RKO (cell line): ENCODE measurements at regions not wholly inside any gene's neighbourhood (a gene's known extent, or its start where the extent isn't known, plus 50 kb on each side); places are given as distances from the start of the nearest gene placed in this dataset.

Experiments used
- DNase-seq: peaks from one replicate; pipeline ENCODE4 v3.0.0-alpha.2; 2016; ENCODE audit warnings: low spot score

DNA sequence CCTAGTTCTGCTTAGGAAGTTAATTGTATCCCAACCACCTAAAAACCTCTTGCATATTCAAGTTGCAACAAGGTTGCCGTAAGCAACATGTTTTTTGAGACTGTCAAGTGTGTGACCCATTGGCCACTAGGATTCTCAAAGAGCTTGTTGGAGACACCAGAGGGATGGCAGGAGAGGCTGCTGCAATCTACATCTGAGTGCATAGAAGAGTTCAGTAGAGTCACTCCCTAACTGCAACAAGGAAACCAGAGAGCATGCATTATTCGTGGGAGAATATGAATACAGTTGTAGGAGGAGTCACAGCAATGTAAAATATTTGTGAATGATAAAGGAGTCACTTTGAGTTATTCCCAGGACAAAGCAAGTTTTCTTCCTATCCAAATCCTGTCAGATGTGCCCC is 538.6 kb downstream of the TNS3 start:
- no peak for DNase-seq

DNA sequence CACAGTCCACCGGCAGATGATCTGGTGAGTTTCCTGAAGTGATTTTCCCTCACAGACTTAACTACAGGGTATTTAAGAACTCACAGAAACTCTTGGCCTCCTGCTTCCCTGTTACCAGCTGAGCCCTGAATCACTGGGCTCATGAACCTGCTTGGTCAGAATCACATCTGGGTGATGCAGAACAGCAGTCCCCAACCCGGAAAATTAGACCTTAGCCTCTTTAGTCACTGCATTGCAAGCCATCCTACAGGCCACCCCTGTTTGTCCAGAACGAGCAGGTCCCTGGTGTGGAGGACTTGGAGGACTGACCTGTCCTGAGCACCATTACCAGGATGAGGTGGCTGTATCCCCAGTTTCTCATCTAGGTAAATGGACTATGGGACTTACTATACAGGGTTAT is 539.2 kb downstream of the TNS3 start:
- DNase-seq = no peak

DNA sequence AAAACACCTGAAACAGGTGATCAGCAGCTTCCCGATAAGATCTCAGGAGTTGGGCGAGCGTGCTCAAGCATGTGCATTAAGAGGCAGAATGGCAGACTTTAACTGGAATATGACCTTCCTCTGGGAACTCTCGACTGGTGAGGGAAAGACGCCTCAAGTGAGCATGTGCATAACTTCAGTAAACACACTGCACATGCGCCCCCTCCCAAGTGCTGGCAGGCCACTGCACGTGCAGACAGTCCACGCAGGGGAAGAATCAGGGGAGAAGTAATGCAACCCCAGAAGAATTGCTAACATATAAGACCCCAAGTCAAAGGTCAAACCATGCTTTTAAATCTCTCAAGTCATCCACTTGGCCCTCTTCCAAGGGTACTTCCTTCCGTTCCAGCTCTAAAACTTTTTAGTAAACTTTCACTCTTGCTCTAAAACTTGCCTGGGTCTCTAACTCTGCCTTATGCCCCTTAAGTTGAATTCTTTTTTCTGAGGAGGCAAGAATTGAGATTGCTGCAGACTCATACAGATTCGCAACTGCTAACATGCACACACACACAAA is 541.0 kb downstream of the TNS3 start:
- no peak for DNase-seq

DNA sequence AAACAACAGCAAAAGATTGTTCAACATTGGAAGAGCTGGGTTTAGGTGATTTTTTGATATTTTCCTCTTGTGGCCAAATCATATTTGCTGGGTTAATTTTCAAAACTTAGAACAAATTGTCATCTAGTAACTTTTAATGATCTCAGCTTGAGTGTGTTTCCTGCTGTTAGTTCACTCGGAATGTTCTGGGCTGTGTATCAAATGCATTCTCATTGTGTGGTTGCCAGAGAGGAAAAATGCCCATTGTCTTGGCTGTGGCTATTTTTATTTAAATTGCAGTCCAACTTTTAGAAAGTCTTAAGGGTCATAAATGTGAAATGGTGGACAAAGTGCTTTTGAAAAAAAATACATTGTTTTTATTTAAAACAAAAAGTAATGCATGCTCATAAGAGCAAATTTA is 542.0 kb downstream of the TNS3 start:
- no peak for DNase-seq

DNA sequence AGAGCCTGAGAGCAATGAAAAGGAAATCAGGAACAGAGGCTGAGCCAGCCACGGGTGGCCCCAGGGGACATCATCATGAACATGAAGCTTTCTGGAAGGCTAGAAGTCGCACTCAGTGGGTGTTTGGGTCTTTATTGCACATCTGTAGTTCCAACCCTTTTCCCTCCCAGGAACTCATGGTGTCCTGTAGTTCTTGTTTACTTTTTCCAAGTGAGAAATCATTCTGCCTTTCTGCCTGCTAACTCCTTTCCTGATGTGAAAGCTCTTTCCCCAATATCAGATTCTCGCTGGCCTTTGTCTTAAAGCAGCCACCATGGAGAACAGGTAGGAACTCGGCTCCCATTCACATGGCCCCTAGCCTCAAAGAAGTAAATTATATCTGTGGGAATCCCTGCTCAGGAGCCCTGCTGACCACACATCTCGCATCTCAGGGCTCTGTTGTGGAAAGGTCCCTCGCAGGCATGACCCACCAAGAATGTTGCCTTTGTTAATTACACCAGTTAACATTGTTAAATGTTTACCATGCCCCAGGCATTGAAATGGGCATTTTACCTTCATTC is 542.7 kb downstream of the TNS3 start:
- DNase-seq = no peak

- DNase-seq = no peak
These were observed 543.3 kb downstream of the TNS3 start for GRCh38 chr7:47038621-47039020.

GRCh38 chr7:47037607-47038006 is 544.3 kb downstream of the TNS3 start:
- DNase-seq = no peak

GRCh38 chr7:47036909-47037308 is 545.0 kb downstream of the TNS3 start:
- DNase-seq = no peak

GRCh38 chr7:47035522-47035921 is 546.4 kb downstream of the TNS3 start:
- no peak for DNase-seq

GRCh38 chr7:47034180-47034579 is 547.7 kb downstream of the TNS3 start:
- DNase-seq = no peak

- no peak for DNase-seq
These were observed 549.4 kb downstream of the TNS3 start for GRCh38 chr7:47032536-47032908.

DNA sequence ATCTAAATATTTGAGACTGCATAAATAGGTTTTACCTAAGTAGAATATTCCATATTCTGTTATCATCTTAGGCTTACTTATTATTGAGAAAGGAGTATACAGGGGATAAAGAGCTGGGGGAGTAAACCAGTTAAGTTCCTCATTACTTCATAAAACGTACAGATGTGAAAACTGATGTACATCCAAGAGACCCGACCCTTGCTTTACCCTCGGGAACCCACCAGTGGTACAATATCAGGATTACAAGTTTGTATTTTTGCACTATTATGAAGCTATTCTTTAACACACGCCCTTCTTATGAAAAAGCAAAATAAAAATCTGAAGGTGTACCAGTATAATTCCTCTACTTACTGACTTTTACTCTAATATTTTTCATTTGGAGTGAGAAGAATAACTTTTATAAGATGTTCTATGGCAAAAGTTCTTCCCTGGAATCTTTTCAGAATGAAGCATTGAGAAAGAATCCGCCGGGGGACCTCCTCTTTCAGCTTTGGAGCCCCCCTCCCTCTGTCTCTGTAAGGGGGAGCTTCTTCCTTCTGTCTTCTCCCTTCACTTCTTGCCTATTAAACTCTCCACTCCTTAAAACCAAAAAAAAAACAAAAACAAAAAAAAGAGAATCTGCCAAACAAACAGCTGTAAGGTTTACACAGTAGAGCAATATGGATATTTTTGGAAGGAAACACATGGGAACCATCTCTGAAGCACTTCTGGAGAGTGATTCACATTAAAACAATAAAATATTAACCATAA is 550.0 kb downstream of the TNS3 start:
- DNase-seq = no peak

- DNase-seq = no peak
These were observed 553.6 kb downstream of the TNS3 start for GRCh38 chr7:47028284-47028683.

DNA sequence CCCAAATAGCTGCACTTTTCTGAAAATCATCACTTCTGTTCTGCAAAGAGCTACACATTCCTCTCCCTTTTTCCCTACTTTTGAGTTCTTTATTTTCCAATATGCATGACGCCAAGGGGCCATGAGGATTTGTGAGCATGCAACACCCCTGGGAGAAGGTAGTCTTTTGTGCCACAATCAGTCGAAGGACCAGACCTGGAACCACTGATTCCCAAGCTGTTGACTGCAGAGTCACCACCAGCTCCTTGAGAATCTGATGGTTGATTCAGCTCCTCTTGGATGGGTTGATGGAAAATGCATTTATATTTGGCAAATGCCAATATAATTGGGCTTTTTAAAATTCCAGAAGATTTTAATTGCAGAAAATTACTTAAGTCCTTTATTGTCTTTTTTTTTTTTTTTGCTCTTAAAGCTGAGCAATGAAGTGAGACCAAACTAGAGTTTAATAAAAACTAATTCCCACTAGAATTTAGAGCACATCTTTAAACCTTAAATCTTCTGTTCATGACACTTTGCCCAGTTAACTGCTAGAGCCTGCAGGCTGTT is 554.1 kb downstream of the TNS3 start:
- DNase-seq = no peak

DNA sequence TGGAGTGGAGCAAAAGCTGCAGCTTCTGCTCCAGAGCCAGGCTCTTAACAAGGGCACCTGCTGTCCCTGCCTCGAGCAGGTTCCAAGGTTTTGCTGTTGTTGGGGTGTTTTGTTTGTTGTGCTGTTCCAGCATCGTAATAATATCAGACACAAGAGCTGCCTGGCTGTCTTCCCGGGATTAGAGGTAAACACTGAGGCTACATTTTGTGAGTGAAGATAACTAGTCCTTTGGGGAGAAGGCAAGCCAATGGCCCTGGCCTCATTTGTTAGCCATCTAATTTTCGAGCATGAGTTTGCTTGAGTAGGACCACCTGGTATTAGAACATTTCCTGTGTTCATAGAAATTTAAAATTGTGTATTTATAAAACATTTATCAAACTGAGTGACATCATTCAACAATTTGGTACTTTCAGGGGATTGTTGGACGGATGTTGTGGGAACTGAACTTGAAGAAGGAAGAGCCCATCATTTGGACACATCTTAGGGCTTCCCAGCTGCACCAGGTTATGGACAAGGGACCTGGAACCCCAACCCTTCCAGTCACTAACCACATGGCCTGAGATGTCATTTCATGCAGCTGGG is 555.0 kb downstream of the TNS3 start:
- DNase-seq = no peak

DNA sequence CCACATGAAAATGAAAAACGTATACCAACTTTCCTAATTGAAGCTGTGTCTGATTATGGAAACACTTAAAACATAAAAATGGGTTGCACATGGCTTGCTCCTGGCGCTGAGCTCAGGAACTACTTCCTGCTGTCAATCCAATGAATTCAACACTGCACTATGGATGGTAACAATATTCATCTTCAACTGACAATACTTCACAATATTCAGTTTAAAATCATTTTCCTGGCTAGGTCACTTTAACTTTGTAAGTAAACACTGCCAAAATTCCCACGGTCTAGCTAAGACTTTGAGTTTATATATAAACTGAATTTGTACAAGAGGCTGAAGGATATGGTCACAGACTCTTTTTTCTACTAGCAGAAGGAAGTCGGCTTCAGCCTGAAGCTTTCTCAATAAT is 556.9 kb downstream of the TNS3 start:
- no peak for DNase-seq

GRCh38 chr7:47008461-47008860 is 573.5 kb downstream of the TNS3 start:
- no peak for DNase-seq

DNA sequence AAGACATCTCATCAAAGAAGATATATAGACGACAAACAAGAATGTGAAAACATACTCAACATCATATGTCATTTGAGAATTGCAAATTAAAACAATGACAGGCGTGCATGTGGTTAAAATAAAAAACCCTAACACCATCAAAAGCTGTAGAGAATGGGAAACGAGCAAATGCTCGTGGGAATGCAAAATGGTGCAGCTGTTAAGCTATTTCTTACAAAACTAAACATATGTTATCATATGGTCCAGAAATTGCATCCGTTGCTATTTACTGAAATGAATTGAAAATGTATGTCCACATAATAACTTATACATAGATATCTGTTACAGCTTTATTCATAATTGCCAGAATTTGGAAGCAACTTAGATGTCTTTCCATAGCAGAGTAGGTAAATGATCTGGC is 574.4 kb downstream of the TNS3 start:
- no peak for DNase-seq

GRCh38 chr7:47000561-47000960 is 581.4 kb downstream of the TNS3 start:
- no peak for DNase-seq

DNA sequence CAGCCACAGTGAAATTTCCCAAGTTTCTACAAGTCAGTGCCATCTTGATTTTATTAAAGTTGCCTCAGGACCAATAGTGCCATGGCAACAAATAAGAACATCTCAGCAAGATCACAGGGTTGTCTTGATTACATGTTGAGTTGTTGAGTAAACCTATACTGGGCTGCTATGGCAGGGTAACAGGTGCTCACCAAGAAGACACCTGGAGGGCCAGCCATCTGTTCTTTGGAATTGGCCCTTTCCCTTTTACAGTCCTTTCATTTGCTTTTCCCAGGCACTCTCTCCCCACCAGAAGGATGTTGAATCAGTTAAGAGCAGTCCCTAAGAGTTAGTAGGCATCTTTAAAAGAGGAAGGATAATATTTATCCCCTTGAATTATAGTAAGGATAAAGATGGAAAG is 582.0 kb downstream of the TNS3 start:
- DNase-seq = no peak

DNA sequence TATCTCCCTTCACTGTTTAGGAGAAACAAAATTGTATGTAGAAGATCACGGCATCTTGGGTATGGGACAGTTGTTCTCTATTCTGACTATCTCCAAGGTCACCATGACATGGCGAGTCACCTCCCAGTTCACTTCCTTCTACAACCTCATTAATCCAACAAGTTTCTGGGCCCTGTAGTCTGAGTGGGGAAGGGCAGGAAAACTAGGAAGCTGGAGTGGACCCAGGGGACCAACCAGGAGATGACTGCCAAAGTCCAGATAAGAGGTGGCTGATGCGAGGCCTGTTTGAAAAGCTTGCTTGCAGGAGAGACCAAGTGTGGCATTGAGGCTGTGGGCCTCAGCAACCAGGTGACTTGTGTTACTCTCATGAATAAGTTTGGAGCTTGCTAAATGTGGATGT is 584.9 kb downstream of the TNS3 start:
- no peak for DNase-seq

GRCh38 chr7:46993396-46993795 is 588.5 kb downstream of the TNS3 start:
- DNase-seq = no peak

DNA sequence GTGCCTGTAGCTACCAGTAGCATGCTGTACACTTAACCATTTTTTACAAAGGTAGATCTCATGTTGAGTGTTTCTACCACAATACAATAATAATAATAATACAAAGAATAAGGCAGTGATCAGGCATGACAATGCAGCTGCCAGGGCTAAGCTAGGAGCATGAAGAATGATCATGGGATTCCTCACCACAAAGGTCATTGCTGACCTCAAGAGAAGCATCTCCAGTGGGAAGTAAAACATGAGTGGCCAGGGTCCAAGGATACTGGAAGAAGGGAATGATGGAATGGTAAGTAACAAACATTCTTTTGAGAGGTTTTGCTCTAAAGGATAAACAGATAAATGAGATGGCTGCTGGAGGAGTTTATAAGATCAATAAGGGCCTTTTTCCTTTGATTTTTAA is 591.1 kb downstream of the TNS3 start:
- DNase-seq = no peak
